ENCODE measurements at regions not wholly inside any gene's neighbourhood (a gene's known extent, or its start where the extent isn't known, plus 50 kb on each side); places are given as distances from the start of the nearest gene placed in this dataset.

DNA sequence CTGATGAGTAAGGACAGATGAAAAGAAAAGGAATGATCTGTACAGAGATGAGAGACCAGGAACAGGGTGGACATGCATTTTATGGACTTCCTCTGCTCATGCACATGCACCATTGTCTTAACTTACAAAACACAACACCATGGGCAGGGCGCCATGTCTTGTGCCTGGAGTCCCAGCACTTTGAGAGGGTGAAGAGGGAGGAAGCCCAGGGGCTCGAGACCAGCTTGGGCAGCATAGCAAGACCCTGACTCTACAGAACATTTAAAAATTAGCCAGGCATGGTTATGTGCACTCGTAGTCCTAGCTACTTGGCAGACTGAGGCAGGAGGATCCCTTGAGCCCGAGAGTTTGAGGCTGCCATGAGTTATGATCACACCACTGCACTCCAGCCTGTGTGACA is 86.9 kb downstream of the ZFP36L2 start:
- no peak for DNase-seq (ENCODE audit: low read depth)
- H3K4me3 ChIP-seq (ENCODE audit: low read depth, low read length) = no peak overlapping the region
- TF ChIP-seq, protein P1, sequence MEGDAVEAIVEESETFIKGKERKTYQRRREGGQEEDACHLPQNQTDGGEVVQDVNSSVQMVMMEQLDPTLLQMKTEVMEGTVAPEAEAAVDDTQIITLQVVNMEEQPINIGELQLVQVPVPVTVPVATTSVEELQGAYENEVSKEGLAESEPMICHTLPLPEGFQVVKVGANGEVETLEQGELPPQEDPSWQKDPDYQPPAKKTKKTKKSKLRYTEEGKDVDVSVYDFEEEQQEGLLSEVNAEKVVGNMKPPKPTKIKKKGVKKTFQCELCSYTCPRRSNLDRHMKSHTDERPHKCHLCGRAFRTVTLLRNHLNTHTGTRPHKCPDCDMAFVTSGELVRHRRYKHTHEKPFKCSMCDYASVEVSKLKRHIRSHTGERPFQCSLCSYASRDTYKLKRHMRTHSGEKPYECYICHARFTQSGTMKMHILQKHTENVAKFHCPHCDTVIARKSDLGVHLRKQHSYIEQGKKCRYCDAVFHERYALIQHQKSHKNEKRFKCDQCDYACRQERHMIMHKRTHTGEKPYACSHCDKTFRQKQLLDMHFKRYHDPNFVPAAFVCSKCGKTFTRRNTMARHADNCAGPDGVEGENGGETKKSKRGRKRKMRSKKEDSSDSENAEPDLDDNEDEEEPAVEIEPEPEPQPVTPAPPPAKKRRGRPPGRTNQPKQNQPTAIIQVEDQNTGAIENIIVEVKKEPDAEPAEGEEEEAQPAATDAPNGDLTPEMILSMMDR (IDR thresholded peaks at IDR 0.05; ENCODE audit: insufficient read depth, low read length) = no peak

DNA sequence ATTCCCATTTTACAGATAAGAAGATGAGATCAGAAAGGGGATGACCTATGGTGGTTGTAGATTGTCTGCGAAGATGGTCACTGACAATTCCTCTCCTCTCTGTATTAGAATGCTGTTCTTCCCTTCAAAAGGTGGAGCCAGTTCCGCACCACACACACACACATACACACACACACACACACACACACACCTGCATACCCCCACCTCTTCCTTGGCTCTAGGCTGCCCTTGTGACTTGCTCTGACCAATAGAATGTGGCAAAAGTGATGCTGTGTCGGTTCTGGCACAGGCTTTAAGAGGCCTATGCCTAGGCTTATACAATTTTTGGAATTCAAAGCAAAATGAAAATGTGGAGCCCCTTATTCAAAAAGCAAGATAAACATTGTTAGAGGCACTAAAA is 88.0 kb downstream of the ZFP36L2 start:
- DNase-seq (ENCODE audit: low read depth) = no peak
- TF ChIP-seq, protein P1 (IDR thresholded peaks at IDR 0.05; ENCODE audit: insufficient read depth, low read length) = no peak
- no peak overlapping the region for H3K4me3 ChIP-seq (ENCODE audit: low read depth, low read length)

DNA sequence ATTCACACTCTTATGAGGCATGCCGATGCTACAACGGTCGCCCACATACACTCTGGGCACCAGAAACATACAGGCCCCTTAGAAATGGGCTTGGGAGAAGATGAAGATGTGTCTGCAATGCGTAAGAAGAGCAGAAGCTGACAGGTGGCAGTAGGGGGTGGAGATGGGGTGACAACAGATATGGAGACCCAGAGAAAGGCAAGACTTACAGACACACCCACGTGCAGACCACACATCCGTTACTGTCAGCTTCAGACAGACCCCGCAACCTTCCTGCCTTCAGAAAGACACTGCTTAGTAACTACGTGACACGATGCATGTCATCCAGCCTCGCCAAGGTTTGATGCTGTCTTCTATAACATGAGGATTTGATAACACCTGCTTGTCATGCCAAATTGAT is 89.5 kb downstream of the ZFP36L2 start:
- no peak overlapping the region for H3K4me3 ChIP-seq (ENCODE audit: low read depth, low read length)
- no peak for DNase-seq (ENCODE audit: low read depth)
- TF ChIP-seq, protein P1 (IDR thresholded peaks at IDR 0.05; ENCODE audit: insufficient read depth, low read length) = no peak

DNA sequence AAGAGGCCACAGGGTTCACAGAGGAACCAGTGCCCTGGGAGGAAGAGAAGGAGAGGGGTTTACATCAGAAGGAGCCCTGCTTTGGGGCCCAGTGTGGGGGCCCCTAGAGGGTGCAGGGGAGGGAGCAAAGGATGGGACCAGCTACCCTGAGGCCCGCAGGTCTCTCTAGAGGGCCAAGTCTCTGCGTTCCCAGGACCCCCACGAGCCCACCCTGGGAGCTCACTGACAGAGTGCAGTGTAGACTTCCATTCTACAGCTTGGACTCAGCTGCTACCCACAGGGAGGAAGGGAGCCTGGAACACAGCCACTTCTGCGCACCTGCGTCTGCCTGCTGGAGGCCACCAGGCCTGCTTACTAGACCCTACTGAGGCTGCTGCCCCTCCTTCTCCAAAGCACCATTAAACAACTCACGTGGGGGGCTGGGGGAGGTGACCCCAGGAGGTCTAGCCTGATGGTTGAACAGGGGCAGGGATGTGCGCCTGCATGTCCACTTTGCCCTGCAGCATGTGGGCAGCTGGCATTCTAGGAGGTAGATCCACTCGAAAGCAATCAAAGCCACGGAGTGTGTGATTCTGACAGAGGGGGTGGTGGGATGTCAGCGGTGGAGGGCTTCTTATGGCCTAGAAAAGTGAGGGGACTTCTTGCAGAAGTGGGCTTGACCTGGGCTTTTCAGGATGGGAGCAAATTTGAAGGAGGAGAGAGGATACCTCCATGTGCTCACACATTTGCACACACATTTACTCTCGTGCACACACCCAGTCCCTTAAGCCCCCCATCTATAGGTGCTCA is 90.2 kb downstream of the ZFP36L2 start:
- H3K4me3 ChIP-seq (ENCODE audit: low read depth, low read length) = no peak overlapping the region
- TF ChIP-seq, protein P1 (IDR thresholded peaks at IDR 0.05; ENCODE audit: insufficient read depth, low read length) = no peak
- DNase-seq (ENCODE audit: low read depth) = no peak

DNA sequence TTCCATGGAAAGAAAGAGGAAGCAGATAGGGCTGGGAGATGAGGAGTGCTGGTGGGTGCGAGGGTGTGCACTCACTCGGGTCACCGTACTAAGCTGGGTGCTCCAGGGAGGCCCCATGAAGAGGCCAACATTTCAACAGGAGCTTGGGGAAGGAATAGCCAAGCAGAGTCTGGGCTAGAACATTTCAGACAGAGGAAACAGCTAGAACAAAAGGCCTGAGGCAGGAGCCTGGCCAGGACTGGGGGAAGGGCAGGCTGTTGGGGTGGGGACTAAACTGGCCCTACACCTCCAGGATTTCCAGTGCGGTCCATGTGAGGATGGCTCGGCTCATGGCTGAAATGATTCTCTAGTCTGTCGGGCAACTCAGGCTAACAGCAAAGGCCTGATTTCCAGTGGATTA is 90.8 kb downstream of the ZFP36L2 start:
- no peak for DNase-seq (ENCODE audit: low read depth)
- no peak overlapping the region for H3K4me3 ChIP-seq (ENCODE audit: low read depth, low read length)
- TF ChIP-seq, protein P1 (IDR thresholded peaks at IDR 0.05; ENCODE audit: insufficient read depth, low read length) = no peak

DNA sequence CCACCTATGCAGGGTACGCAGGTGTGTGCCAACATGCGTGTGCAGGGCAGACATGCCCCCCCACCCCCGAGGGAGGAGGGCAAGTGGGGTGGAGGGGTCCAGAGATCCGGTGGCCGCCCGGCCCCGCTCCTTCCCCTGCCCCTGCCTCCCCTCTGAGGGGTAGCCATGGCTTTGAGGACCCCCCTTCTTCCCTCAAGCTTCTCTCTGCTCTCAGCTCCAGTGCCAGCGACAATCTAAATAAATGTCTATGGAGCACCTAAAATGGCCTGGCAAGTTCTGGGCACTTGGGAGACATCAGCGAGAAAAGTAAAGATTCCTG is 91.9 kb downstream of the ZFP36L2 start:
- H3K4me3 ChIP-seq (ENCODE audit: low read depth, low read length) = no peak overlapping the region
- DNase-seq (ENCODE audit: low read depth) = no peak
- TF ChIP-seq, protein P1 (IDR thresholded peaks at IDR 0.05; ENCODE audit: insufficient read depth, low read length) = no peak

Measured in fibroblast of the aortic adventitia (primary cell).